ENCODE measurements at regions not wholly inside any gene's neighbourhood (a gene's known extent, or its start where the extent isn't known, plus 50 kb on each side); places are given as distances from the start of the nearest gene placed in this dataset.
"Not testable (repeated sequence)": the region's sequence is repeated elsewhere in the genome, so short reads cannot be mapped to it uniquely, and the experiment has no call there.

DNA sequence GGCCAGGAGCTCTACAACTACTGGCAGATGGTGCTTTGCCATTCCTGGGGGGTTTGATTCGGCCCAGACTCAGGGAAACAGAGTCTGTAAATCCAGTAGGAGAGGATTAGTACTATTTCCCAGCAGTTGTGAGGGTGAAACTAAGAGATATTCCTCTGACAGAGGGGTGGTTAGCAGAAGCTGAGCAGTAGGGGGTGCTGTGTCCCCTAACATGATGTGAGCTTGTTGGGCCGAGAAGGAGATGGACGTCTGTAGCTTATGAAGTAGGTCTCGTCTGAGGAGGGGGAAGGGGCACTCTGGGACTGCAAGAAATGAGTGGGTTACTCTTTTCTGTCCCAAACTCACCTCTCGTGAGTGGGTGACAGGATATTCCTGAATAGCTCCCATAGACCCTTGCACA lies 179.2 kb upstream of the MBL2 start:
- peak; percentile 40 for DNase-seq (ENCODE audit: low spot score)

DNA sequence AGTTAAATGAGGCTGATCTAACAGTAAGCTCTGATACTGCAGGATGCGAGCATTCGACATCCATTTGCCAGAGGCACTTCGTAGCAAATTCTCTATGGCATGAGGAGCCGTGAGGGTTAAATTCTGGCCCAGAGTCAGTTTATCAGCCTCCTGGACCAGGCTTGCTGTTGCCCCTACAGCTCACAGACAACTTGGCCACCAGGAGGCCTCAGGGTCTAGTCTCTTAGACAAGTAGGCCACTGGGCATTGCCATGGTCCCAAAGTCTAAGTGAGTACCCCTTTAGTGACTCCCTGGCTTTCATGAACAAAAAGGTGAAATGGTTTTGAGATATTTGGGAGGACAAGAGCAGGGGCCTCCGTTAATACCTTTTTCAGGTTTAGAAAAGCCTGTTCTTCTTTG lies 178.0 kb upstream of the MBL2 start:
- DNase-seq (ENCODE audit: low spot score) = no peak

DNA sequence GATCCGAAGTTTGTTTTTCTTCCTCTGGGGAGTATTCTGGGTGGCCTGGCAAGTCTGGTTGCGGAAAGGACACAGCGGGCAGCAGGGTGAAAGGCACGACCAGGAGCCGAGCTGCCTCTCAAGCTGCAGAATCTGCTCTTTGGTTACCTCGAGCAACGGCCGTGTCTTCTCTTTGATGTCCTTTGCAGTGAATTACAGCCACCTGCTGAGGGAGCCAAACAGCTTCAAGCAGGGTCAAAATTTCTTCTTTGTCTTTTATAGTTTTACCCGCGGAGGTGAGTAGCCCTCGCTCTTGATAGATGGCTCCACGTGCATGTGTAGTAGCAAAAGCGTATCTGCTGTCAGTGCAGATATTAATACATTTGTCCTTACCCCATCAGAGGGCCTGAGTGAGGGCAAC lies 177.3 kb upstream of the MBL2 start:
- DNase-seq (ENCODE audit: low spot score) = peak; percentile 6

DNA sequence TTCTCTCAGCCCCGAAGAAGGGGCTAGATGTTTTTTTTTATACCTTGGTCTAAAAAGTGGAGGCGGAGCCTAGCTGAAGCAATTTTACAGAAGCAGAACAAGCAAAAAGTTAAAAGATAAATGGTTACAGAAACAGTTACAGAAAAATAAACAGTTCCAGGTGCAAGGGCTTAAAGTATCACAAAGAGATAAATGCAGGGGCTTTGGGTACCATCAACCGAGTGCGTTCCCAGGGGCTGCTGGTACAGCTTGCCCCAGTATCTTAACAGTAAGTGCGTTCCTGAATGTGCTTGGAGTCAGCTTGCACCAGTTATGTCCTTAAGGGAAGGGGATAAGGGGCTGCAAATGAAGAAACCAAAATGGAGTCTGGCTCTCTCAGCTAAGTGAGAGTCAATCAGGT lies 173.9 kb upstream of the MBL2 start:
- DNase-seq (ENCODE audit: low spot score) = no peak

DNA sequence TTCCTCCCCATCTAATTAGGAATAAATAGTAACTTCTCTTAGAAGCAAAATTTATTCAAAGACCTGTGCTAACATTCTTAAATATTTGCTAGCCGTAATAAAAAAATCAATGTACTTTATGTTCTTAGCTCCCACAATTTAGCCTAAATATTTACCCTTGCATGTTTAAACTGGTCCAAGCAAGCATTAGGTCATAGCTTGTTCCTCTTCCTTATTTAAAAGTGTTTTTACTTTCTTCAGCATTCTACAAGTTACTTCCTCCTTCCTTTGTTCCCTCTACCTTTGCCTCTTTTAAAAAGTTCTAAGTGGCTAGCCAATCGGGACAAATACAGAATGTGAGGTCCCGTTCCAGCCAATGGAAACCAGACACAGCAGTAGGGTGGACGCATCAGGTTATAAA lies 172.9 kb upstream of the MBL2 start:
- not testable (repeated sequence) for DNase-seq (ENCODE audit: low spot score)

DNA sequence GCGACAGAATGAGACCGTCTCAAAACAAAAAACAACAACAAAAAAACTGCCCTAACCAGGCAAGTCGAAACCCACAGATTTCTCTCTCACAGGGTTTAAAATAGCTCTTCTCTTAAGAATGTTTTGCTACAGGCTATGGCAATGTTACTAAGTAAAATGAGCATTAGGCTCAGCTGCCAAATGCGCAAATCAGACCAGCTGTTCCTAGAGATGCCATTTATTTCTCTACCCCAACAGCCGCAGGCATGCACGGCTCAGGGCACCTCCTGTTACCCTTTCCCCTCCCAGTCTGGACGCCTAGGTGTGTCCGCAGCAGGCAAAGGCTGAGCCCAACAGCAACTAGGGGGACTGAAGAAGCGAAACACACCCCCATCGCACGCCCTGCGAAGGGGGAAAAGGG lies 168.3 kb upstream of the MBL2 start:
- no peak for DNase-seq (ENCODE audit: low spot score)

DNA sequence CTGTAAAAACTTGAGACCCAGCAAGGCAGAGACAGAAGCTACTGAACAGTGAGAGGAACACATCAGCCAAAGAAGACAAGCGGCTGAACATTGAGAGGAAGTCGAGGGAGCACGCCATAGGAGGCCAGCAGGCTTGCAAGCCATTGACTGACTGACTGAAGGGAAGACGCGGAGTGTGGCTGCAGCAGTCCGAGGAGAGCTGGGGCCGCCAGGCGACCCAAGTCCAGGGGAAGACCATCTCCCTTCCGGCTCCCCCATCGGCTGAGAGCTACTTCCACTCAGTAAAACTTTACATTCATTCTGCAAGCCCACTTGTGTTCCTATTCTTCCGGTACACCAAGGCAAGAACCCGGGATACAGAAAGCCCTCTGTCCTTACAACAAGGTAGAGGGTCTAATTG lies 167.3 kb upstream of the MBL2 start:
- no peak for DNase-seq (ENCODE audit: low spot score)

DNA sequence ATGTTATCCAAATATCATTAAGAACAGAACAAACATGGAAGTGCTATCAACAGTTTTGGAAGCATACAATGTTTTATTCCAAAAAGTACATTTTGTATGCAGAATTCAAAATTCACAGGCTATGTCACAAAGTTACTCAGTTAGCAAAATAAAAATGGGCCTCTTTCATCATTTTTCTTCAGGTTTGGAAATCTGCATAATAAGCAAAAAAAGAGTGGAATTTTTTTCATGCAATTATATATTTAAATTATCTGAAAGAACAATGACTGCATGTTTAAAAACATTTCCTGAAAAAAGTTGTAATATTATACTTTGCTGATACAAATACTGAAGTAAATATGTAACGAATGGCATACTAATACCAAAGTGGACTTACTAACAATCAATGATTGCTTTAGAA lies 161.2 kb upstream of the MBL2 start:
- DNase-seq (ENCODE audit: low spot score) = no peak

DNA sequence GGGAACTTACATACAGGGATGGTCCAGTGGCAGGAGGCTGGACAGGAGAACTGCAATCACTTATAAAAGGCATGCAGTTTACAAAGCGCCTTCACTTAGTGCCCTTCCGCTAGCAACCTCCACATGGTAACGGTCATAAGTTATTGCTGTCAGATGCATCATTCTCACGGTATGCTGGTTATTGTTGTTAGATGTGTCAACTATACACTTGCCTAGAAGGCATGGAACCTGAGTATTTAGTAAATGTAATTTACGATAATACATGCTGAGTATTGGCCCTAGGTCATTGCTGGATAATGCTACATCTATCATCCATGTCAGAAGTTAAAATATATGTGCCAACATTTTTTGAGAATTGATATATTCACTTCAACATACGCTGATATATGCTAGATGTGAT lies 155.1 kb upstream of the MBL2 start:
- no peak for DNase-seq (ENCODE audit: low spot score)

DNA sequence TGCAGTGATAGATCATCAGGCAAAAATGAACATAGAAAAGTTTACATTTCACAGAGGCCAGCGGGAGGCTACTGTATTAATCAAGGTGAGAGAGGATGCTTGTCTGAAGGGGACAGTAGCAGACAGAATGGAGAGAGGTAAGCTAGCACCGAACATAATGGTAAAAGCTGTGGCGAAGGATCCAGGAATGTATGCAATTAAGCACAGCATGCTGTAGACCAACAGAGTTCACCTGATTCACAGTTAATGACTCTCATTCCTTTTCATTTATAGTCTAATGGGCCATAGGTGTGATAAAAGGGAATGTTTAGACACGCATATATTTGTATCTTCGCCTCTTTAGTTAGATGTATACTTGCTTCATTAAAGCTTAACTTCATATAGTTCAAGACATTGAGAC lies 150.9 kb upstream of the MBL2 start:
- DNase-seq (ENCODE audit: low spot score) = no peak

DNA sequence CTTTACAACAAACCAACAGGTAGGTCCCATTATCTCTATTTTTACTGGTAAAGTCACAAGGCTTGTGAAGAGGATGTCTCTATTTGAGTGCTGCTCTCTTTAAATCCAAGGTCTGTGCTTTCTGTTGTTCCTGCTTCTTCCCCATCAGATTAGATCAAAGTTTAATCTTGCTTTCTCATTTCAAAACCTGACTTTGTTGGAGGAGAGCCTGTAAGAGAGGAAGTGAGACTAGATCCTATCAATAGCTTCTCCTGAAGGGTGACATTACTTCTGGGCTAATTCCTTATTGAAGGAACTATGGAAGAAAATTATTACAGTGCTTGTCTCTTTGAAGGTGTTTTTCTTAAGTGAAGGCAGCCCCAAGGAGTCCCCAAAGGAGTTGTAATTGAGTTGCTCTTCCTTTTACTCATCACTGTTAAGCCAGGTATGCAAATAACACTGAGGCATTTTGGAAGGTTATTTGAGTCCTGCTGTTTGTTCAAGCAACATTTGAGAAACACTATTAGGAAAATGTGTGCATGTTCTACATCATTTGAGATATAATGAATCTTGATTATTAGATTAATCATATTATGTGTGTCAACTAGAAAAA lies 146.2 kb upstream of the MBL2 start:
- DNase-seq (ENCODE audit: low spot score) = no peak

DNA sequence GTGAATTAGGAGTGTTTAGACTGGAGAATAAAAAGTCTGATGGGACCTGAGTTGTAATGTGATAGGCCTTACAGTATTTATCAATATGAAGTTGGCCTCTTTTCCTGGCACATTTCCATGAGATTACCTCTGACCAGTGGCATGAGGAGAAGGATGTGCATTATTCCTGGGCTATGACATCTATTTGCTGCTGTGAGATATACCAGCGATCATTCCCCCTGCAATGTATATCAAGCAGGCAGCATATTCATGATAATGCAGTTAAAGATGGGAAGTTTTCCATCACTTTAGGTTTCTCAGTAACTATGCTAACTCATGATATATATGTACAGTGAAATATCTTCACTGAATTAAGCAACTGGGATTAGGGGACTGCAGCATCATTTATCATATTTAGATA lies 142.8 kb upstream of the MBL2 start:
- DNase-seq (ENCODE audit: low spot score) = no peak

DNA sequence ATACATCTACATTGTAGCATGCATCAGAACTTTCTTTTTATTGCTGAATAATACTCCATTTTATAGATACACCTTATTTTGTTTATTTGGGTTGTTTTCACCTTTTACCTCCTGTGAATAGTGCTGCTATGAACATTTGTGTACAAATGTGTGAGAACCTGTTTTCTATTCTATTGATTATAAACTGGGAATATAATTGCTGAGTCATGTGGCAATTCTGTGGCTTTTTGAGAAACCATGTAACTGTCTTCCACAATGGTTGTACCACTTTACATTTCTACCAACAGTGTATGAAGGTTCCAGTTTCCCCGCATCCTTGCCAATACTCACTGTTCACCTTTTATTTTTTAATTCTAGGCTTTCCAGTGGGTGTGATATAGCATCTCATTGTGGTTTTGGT lies 138.6 kb upstream of the MBL2 start:
- DNase-seq (ENCODE audit: low spot score) = no peak

DNA sequence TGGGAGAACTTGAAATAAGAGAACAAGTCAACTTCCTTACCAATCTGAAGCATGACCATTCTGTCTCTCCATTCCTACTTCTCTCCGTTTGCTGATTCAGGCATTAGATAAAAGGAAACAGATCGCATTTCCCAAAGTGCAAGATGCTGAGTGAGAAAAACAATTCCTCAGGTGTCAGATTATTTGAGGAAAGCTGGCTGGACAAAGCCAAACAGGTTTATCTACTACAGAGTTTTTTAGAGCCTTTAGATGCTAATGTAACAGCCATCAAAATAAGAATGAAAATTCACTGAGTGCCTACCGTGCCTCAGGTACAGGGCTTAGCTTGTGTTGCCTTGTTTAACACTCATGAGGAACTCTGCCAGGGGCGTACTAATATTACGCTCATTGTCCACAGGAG lies 135.9 kb upstream of the MBL2 start:
- DNase-seq (ENCODE audit: low spot score) = no peak

DNA sequence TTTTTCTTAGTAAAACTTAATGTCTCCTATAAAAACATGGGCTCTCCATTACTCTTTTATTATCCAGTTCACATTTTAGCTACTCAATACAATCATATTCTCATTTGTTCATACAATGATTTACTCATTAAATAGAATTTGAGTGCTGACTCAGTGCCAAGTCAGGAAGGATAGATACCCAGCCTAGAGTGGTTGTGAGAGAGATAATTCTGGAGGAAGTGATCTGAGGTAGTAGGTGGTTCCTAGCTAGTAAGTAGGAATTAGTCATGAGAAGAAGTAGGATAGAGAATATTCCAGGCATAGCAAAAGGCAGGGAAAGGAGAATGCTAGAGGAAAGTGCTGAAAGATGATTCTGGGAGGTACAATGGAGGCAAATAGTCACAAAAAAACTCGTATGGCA lies 133.5 kb upstream of the MBL2 start:
- DNase-seq (ENCODE audit: low spot score) = no peak

DNA sequence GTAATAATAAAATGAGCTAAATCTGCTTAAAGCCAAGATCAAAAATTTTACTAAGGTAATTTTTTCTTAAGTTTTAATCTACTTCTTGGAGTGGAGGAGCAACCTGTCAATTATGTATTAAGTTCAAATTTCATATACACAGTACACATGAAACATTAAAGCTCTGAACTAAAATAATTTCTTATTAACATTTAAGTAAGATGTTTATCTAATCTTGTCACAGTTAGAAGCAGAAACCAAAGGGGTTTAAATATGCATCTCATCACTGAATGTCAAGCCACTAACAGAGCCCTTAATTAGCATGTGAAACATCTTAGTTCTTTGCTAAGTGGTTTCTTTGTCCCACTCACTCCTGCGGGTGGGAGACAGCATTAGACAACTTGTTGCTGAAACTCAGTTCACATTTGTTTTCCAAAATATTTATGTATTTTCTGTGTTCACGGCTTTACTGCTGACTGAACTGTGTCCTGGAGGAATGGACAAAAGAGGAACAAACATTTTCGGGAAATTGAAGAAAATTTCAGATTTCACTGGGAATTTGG lies 130.9 kb upstream of the MBL2 start:
- no peak for DNase-seq (ENCODE audit: low spot score)

DNA sequence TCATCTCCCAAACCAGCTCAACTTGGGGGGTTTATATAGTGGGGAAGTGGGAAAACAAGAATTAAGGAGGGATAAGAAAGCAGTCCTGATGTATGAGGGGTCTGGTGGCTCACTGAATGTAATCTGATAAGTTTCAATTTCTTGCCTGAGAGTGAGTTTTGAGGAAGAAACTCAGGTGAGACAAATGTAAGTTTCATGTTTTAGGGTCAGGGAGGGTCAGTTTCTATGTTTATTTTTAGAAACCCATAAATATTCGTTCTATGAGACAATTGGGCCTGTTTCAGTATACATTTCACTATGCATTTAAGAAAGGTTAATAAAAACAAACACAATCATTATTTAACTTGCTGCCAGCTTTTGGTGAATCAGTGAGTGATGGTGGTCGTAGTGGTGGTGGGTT lies 128.0 kb upstream of the MBL2 start:
- DNase-seq (ENCODE audit: low spot score) = no peak

DNA sequence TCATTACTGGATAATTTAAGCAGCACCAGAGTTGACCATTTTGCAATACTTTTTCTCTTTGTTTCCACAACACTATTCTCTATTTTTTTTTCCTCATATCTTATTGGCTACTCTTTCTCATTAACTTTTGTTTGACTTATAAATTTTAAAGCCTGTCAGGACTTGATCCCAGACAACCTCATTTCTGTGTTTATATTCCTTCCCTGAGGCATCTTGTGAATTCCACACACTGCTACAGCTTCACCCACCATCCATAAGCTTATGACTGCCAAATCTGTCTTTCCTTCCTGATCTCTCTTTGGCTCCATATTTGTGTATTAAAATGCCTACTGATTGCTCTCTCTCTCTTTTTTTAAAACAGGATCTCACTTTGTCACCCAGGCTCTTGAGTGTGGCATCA lies 124.6 kb upstream of the MBL2 start:
- no peak for DNase-seq (ENCODE audit: low spot score)

DNA sequence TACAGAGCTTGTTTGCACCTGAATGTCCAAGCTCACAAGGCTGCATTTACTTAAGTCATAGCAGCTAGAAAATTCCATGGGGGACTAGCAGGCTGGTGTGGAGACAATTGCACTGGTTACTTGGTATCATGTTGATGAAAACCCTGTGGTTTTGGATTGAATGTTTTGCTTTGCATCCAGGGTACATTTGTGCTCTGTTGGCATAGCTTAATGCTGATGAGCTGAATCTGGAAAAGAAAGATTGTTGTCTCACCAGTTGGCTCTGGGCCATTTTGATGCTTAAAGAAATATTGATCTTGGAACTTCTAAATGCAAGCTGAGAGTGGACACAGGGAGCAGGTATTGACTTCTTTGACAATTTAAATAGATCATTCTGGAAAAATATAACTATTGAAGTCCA lies 122.5 kb upstream of the MBL2 start:
- DNase-seq (ENCODE audit: low spot score) = no peak

DNA sequence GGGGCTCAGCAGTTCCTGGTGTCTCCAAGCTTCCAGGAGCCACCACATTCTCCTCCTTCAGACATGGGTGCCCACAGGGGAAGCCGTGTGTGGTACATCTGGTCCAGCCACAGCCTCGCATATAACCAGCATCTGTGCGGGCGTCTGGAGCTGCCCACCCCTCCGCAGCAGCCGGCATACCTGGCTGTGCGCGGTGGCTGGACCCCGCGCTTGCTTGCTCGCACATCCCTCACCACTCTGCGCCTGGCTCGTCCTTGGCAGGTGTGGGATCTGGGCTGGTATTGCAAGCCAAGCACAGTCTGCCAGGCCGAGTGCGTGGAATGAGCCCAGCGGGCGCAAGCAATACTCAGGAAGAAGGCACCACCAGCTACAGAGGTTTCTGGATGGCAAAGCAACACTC lies 117.7 kb upstream of the MBL2 start:
- DNase-seq (ENCODE audit: low spot score) = no peak

DNA sequence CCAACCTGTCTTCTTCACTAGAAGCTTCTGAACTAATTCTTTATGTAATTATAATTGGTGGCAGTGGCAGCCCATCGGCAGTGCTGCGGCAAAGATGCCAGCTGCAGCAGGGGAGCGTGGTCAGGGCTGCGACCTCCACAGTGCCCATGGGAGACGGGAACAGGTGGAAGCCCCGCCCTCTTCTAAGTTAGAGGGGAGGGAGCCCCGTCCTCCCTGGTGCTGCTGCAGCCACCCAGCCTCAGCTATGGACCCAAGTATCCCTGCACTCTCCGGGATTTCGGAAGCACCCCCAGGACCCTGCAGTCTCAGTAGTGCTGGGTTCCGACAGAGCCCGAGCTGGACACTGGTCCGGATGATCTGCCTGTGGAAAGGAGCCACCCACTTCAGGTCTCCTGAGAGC lies 117.0 kb upstream of the MBL2 start:
- no peak for DNase-seq (ENCODE audit: low spot score)

DNA sequence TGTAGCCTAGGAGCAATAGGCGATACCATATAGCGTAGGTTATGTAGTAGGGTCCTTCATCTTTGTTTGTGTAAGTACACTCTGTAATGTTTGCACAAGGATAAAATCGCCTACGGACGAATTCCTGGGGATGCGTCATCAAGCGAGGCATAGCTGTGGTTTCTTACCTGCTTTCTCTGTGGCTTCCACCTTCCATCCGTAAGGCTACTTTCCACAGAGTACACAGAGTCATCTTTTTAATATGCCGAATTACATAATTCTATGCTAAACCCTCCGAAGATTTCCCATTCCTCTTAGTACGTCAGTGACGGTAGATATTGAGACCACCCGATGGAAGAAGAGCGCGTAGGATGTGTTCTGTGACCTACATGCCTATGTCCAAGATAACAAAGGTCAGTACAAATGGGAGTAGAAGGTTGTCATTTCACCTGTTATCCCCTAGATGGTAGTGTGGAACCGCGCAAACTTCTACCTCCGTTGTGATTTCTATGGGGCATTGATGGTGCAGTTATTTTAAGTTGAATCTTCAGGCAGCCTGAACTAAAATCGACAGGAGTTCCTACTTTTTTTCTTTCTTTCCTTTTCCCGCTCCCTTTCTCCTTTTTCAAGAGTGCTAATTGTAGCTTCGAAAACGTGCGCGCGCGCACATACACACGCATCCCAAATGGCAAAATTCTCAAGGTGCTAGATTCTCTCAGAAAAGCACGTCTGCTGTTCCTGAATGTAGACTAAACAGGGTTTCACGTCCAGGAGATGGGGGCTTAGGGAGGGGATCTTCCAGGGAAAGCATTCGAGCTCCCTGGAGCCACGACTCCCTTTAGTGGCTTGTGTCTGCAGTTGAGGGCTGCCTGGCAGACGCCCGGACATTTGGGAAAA lies 111.7 kb upstream of the MBL2 start:
- peak; percentile 45 for DNase-seq (ENCODE audit: low spot score)

DNA sequence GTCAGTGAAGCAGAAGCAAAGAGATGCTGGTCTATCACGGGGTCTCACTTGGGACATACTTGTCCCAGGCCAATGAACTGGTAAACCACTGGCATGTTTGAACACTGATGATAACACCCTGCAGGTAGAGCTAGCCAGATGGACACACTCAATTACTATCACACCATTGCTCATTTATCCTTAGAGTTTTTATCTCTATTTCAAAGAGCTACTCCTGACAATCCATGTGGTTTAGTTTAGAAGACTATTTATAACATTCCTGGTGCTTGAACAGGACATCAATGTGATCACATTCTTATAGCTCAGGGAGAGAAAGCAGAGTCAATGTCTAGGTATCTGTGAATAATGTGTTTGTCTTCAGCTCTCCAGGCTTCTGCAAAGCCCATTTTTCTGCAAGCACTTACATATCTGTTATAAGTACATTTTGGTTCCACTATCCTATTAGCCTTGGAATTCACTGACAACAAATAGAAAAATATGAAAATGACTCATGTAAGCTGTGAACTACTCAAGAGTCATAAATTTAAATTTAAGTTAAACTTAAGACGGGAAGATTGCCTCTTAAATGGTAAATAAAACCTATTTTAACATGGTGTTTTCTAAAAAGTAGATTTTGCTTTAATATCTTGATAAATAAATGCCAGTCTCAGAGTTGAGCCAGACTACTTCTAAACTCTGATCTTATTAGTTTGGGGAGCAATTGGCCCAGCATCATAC lies 106.7 kb upstream of the MBL2 start:
- DNase-seq (ENCODE audit: low spot score) = no peak
